Gastroesophageal sphincter (tissue), 3 donors: ENCODE measurements at regions not wholly inside any gene's neighbourhood (a gene's known extent, or its start where the extent isn't known, plus 50 kb on each side); places are given as distances from the start of the nearest gene placed in this dataset.

Experiments
- EP300 ChIP-seq: sonication (generic); formaldehyde crosslinking; IDR thresholded peaks from one replicate; pipeline ENCODE4 v1.6.1; 2017; ENCODE audit warnings: antibody characterized with exemption, mild to moderate bottlenecking
- POLR2A ChIP-seq, 2 donors: fragments of 450-650 bp; IDR thresholded peaks; one replicate each; pipeline ENCODE4 v1.6.1; 2017; ENCODE audit warnings: antibody characterized with exemption in 2 of 2, mild to moderate bottlenecking in 2 of 2, moderate library complexity in 1 of 2
- TF ChIP-seq, protein P1 (sequence below), 4 experiments: fragments of 200-600 bp in 2 of 4; fragments of 450-650 bp in 2 of 4; sonication (generic) in 1 of 4; IDR thresholded peaks; one replicate each; pipeline ENCODE4 v1.5.1; 2017 to 2019; ENCODE audit warnings: antibody characterized with exemption in 4 of 4, mild to moderate bottlenecking in 2 of 4, moderate library complexity in 2 of 4

- TF ChIP-seq, protein P1, sequence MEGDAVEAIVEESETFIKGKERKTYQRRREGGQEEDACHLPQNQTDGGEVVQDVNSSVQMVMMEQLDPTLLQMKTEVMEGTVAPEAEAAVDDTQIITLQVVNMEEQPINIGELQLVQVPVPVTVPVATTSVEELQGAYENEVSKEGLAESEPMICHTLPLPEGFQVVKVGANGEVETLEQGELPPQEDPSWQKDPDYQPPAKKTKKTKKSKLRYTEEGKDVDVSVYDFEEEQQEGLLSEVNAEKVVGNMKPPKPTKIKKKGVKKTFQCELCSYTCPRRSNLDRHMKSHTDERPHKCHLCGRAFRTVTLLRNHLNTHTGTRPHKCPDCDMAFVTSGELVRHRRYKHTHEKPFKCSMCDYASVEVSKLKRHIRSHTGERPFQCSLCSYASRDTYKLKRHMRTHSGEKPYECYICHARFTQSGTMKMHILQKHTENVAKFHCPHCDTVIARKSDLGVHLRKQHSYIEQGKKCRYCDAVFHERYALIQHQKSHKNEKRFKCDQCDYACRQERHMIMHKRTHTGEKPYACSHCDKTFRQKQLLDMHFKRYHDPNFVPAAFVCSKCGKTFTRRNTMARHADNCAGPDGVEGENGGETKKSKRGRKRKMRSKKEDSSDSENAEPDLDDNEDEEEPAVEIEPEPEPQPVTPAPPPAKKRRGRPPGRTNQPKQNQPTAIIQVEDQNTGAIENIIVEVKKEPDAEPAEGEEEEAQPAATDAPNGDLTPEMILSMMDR (IDR thresholded peaks at IDR 0.05): no peak
- TF ChIP-seq EP300 (no peak), POLR2A (IDR thresholded peaks at IDR 0.05) (no peak)
Measured at GRCh38 chr4:108219998-108220397, 51.3 kb upstream of the LEF1 start.
